ENCODE measurements at regions not wholly inside any gene's neighbourhood (a gene's known extent, or its start where the extent isn't known, plus 50 kb on each side); places are given as distances from the start of the nearest gene placed in this dataset.
"Not testable (repeated sequence)": the region's sequence is repeated elsewhere in the genome, so short reads cannot be mapped to it uniquely, and the experiment has no call there.

DNA sequence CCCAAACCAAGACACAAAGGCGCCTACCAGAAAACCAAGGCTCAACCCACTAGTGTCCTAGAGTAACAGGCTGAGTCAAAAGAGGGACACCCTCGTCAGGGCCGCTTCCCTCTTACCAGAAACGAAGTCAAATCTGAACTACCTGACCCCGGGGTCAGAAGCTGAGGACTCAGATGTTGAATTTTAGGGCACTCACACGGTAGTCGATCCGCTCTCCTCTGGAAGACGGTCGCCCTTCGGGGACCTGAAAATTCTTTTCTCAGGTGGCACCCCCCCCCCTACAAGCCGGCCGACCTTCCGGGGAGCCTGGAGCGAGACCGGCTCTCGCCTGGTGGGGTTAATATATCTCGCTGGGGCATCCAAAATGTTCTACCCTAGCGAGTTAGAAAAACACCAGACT is 121.1 kb upstream of the KCNJ3 start:
- DNase-seq (ENCODE audit: extremely low spot score, insufficient read length, low read depth), result no peak
- FAIRE-seq, result no peak

DNA sequence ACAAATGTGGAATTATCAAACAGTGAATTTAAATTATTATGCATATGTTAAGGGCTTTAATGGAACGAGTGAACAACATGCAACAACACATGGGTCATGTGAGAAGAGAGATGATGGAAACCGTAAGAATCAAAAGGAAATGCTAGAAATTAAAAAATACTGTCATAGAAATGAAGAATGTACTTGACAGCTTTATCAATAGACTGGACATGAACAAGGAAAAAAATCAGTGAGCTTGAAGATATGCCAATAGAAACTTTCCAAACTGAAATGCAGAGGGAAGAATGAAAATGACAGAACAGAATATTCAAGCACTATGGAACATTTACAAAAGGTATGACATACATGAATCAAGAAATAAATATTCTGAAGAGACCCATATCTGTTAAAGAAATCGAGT is 117.7 kb upstream of the KCNJ3 start:
- FAIRE-seq, result no peak

DNA sequence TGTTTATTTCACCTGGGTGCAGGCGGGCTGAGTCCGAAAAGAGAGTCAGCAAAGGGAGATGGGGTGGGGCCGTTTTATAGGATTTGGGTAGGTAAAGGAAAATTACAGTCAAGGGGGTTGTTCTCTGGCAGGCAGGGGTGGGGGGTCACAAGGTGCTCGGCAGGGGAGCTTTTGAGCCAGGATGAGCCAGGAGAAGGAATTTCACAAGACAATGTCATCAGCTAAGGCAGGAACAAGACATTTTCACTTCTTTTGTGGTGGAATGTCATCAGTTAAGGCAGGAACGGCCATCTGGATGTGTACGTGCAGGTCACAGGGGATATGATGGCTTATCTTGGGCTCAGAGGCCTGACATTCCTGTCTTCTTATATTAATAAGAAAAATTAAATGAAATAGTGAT is 115.8 kb upstream of the KCNJ3 start:
- not testable (repeated sequence) for FAIRE-seq; DNase-seq (ENCODE audit: extremely low spot score, insufficient read length, low read depth)

More for the DNA sequence above, 117.7 kb upstream of the KCNJ3 start:
- DNase-seq (ENCODE audit: extremely low spot score, insufficient read length, low read depth), result no peak

DNA sequence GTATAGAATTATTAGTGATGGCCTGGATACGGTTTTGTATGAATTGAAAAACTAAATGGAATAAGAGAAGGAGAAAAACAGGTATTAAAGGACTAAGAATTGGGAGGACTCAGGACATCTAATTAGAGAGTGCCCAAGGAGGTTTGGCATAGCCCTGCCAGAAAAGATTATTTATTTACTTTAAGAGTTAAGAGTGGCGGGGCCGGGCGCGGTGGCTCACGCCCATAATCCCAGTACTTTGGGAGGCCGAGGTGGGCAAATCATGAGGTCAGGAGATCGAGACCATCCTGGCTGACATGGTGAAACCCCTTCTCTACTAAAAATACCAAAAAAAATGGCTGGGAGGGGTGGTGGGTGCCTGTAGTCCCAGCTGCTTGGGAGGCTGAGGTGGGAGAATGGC is 115.2 kb upstream of the KCNJ3 start:
- not testable (repeated sequence) for DNase-seq (ENCODE audit: extremely low spot score, insufficient read length, low read depth); FAIRE-seq

DNA sequence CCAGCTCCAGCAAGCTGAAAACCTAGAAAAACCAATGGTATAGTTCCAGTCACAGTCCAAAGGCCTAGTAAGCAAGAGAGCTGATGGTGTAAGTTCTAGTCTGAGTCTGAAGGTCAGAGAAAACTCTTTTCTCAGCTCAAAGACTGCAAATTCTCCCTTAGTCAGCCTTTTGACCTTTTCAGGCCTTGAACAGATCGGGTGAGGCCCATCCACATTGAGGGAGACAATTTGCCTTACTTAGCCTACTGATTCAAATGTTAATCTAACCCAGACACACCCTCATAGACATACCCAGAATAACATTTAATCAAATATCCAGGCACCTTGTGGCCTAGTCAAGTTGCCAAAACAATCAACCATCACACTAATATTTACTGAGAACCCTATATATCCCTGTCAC is 110.8 kb upstream of the KCNJ3 start:
- DNase-seq (ENCODE audit: extremely low spot score, insufficient read length, low read depth) (no peak), FAIRE-seq (no peak)

DNA sequence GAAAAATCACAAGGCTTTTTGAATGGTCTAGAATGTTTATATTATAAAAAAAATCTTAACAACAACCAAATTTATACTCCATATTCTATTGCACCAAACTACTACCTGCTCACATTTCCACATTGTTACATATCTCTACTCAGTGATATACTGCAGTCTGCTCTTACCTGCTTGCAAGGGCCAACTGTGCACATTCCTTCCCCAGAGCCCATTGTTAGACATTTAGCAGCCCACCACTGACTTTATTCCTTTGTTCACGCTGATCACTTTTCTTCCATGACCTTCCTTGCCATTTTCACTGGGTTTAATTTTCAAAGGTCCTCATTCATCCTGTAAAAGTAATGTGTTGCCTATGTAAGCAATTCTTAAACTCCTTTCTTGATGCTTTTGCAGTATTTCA is 109.7 kb upstream of the KCNJ3 start:
- FAIRE-seq (no peak), DNase-seq (ENCODE audit: extremely low spot score, insufficient read length, low read depth) (no peak)

DNA sequence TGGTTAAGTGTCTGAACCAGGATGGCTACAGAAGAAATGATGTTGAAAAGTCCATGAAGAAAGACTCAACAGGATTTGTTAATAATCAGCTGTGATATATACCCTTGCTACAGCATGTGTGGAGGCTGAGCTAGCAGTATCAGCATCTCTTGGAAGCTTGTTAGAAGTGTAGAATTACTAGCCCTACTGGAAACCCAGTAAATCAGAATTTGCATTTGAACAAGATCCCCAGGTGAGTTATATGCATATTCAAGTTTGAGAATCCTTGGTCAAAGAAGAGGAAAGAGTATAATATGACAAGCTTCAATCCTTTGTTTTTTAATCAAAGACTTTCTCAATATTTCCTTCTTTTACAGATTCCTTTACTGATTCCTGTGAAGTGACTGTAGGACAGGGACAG is 109.0 kb upstream of the KCNJ3 start:
- FAIRE-seq, result no peak

DNA sequence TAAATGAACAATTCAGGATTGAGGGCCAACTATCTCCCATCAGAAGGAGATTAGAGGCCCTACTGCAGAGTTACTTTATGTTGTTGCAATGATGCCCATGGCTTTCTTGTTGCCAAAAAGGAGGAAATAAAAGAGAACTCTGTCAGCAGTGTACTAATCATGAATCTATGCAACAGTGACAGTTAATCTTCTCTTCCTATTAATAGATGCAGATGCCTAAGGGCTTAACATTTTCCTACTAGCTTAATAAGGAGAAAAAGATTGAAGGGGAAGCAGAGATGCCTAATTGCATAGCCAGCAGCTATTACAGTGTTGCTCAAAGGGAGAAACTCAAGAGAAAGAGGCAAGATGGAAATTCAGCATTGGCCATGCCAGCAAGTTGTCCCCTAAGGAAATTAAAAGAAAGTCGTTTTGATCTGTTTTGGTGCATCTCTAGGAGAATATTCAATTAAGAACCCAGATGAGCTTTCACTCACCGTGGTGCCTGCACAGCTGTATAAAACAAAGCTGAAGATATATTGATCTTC is 107.1 kb upstream of the KCNJ3 start:
- FAIRE-seq (no peak), DNase-seq (ENCODE audit: extremely low spot score, insufficient read length, low read depth) (no peak)

More for the DNA sequence above, 109.0 kb upstream of the KCNJ3 start:
- DNase-seq (ENCODE audit: extremely low spot score, insufficient read length, low read depth), result no peak

DNA sequence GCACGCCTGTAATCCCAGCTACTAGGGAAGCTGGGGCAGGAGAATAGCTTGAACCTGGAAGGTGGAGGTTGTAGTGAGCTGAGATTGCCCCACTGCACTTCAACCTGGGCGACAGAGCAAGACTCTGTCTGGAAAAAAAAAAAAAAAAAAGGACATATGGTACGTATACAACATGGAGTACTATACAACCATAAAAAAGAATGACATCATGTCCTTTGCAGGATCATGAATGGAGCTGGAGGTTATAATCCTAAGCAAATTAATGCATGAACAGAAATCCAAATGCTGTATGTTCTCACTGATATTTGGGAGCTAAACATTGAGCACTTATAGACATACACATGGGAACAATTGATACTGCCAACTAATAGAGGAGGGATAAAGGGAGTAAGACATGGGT is 99.3 kb upstream of the KCNJ3 start:
- FAIRE-seq (no peak), DNase-seq (ENCODE audit: extremely low spot score, insufficient read length, low read depth) (no peak)

DNA sequence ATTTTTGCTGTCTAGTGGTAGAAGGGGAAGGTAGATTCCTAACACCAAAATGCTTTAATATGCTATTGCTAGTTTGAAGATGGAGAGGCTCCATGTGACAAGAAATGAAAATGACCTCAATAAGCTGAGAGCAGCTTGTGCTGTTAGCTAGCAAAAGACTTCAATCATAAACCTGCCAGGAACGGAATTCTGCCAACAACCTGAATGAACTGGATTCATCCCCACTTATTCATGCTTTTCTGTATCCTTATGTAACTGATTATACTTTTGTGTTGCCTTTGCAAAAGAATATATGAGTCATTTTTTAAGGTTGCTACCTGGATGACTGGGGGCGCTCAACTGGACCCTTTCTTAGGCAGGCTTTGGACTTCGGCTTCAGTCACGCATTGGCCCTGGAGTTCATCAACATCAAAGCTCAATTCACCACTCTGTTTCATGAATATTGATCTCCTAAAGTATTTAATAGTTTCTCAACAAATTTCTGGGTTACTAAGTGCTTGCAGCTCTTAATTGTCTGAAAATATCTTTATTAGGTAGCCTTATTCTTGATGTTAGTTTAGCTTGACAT is 97.5 kb upstream of the KCNJ3 start:
- FAIRE-seq (no peak), DNase-seq (ENCODE audit: extremely low spot score, insufficient read length, low read depth) (no peak)

DNA sequence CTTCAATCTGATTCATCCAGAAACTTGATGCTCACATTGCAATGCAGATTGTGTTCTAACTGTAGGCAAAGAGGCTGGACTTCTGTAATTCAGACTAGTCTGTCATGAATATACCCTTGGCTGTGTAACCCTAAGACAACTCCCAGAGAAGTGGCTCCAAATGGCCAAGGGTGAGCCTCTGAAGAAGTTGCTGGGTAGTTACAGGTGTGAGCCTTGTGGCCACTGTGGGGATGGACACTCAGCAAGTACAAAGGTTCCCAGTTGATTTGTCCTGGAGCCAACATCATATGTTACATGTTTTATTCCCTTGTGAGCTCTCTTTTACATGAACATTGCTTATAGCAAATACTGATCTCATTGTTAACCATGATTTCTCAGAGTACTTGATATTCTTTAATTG is 94.8 kb upstream of the KCNJ3 start:
- FAIRE-seq (no peak), DNase-seq (ENCODE audit: extremely low spot score, insufficient read length, low read depth) (no peak)

DNA sequence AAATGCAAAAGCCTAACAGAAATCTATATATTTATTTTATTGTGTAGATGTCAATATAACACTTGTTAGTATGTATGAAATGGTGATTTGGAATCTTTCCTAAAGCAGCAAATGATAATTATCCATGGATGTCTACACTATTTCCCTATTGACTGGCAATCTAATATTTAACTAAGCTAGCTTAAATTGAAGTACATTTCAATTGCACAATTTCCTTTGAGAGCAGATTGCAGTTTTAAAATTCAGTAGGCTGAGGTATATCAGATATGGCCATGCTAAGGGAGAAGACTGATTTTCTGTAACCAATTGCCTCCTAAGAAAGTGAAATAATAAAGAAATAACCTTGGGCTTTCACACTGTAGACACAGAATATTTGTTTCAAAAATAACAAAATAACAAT is 90.1 kb upstream of the KCNJ3 start:
- no peak for DNase-seq (ENCODE audit: extremely low spot score, insufficient read length, low read depth)
- no peak for FAIRE-seq

DNA sequence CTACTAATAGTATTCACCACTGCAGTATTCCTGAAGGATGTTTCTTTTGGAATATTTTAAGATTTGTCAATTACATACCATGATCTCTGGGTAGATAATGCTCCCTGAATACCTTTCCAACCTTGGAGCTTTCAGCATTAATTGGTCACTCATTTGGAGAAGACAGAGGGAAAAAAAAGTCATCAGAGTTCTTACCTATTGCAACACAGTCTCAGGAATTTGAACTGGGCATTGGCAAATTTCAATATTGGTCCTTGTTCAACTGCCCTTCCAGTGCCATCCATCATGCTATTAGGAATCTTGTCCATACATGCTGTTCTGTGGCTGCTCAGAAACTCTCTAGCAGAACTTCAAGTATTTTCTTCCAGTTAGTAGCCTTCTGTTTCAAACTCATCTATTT is 83.6 kb upstream of the KCNJ3 start:
- DNase-seq (ENCODE audit: extremely low spot score, insufficient read length, low read depth), result no peak
- FAIRE-seq, result no peak

DNA sequence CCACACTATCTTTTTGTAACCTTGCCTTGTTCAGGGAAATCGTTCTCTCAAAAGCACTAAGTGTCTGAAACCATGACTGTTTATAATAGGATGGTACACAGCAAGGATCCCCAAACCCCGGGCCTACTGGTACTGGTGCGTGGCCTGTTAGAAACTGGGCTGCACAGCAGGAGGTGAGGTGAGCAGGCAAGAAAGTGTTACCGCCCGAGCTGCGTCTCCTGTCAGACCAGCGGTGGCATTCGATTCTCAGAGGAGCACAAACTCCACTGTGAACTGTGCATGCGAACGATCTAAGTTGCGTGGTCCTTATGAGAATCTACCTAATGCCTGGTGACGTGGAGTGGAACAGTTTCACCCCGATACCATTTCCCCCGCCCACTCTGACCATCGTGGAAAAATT is 81.8 kb upstream of the KCNJ3 start:
- FAIRE-seq, result no peak
- no peak for DNase-seq (ENCODE audit: extremely low spot score, insufficient read length, low read depth)

DNA sequence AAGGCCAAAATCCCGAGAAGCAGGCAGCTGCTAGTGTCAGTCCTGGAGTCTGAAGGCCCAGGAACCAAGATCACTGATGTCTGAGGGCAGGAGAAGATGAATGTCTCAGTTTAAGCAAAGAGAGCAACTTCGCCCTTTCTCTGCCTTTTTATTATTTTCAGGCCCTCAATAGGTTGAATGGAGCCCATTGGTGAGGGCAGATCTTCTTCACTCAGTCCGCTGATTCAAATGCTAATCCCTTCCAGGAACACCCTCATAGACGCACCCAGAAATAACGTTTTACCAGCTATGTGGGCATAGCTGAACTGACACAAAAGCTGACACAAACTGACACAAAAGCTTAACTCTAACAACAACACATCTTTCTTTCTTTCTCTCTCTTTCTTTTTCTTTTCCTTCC is 78.0 kb upstream of the KCNJ3 start:
- no peak for FAIRE-seq
- DNase-seq (ENCODE audit: extremely low spot score, insufficient read length, low read depth), result no peak

DNA sequence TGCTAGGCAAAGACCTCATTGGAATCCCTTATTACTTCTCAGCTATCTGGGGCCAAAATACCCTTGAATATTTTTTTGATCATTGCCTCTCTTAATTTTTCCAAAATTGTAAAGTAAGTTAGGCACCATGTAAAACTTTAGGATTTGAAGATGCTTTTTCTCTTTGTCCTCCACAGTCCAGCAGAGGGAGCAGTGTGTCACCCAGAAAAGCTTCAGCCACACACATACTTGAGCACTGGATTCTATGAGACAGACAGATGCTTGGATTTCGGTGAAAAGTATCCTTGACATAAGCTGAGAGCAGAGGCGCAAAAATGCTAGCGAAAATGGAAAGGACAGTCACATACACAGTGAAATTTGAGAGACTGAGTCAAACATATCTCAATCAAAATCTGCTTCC is 74.7 kb upstream of the KCNJ3 start:
- FAIRE-seq, result peak; percentile 75
- no peak for DNase-seq (ENCODE audit: extremely low spot score, insufficient read length, low read depth)

DNA sequence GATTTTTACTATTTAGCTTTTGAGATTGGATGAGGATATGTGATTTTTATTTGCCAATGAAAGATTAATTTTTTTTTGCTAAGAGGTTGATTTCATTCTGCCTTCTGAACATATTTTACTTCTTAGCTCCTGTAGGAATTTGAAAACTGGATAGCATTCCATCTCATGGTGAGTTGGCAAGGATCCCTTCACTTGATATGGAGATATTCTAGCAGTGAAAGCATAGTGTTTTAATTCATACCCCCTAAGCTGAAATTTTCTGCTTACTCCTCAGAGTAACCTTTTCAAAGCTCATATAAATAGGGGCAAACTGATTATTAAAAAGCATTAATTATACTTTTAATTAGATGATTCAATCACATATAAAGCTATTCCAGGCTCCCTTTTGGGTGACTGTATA is 61.0 kb upstream of the KCNJ3 start:
- FAIRE-seq, result no peak
- DNase-seq (ENCODE audit: extremely low spot score, insufficient read length, low read depth), result no peak

DNA sequence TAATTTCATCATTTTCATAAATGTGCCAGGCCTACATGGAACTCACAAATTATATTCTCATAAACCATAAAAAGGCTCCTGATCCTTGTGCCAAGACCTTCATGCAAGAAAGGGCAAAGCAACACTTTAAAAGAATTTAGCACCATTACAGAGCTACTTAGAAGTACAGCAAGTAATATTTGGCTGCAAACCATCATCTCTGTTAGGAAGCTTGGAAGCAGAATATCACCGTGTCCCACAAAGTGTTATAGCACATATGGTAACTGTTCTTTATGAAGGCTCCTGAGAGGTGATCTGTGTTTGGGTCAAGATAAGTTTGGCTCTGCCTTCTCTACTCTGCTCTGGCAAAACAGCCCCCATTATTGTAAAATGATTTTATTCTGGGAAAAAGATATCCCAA is 59.7 kb upstream of the KCNJ3 start:
- FAIRE-seq (no peak), DNase-seq (ENCODE audit: extremely low spot score, insufficient read length, low read depth) (no peak)

DNA sequence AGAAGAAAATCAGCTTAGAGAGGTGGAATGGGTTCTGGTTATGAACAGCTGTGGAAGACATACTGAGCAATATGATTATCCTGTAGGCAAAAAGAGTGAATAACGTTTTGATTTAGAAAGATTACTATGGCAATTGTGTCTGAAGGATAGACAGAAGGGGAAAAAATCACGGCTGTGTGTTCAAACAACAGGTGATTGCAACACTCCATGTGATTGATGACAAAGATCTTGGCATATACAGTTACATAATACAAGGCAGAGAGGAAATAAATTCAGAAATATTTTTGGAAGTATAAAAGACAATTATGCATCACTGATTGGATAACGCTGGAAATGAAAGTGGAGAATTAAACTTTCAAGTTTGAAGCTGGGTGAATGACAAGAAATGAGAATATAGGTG is 58.5 kb upstream of the KCNJ3 start:
- no peak for FAIRE-seq
- no peak for DNase-seq (ENCODE audit: extremely low spot score, insufficient read length, low read depth)

All from GM18507 (cell line).